Body of pancreas (tissue), 4 donors: ENCODE measurements at regions not wholly inside any gene's neighbourhood (a gene's known extent, or its start where the extent isn't known, plus 50 kb on each side); places are given as distances from the start of the nearest gene placed in this dataset.

Source experiments
- POLR2A ChIP-seq, 3 donors: fragments of 450-650 bp; IDR thresholded peaks; one replicate each; pipeline ENCODE4 v1.6.1; 2016; ENCODE audit warnings: antibody characterized with exemption in 3 of 3, mild to moderate bottlenecking in 2 of 3
- TF ChIP-seq, protein P1 (sequence below), 7 experiments: fragments of 450-650 bp in 4 of 7; fragments of 200-600 bp in 3 of 7; sonication (generic) in 3 of 7; IDR thresholded peaks; one replicate each; pipeline ENCODE4 v1.5.1; 2016 to 2019; ENCODE audit warnings: antibody characterized with exemption in 7 of 7

DNA sequence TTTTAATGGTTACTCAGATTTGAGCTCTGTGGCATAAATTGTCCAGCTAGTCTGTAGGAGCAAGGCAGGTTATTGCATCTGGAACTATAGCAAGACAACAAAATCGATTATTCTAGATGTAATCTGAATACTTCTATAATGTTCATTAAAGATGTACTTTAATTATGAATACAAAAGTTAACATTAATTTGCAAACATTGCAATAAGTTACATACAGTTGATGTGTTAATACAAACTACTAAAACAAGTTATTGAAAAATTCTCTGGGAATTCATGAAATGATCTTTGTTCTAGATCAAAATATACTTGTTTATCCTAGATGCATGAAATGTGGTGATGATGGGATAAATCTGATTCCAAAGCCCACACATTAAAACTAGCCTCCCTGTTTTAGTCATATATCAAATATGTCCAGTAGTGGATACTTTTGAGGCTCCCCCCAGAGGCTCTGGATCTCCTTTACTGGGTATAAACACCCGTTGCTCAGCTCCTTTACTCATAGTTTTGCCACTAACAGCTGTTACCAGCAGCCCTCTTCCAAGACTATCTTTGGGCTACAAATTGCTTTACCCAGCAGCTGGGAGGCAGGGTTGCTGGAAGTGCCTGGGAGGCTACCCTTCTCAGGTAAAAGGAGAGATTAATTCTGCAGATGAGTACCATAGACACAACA lies 78.1 kb downstream of the ARL4A start:
- TF ChIP-seq, protein P1, sequence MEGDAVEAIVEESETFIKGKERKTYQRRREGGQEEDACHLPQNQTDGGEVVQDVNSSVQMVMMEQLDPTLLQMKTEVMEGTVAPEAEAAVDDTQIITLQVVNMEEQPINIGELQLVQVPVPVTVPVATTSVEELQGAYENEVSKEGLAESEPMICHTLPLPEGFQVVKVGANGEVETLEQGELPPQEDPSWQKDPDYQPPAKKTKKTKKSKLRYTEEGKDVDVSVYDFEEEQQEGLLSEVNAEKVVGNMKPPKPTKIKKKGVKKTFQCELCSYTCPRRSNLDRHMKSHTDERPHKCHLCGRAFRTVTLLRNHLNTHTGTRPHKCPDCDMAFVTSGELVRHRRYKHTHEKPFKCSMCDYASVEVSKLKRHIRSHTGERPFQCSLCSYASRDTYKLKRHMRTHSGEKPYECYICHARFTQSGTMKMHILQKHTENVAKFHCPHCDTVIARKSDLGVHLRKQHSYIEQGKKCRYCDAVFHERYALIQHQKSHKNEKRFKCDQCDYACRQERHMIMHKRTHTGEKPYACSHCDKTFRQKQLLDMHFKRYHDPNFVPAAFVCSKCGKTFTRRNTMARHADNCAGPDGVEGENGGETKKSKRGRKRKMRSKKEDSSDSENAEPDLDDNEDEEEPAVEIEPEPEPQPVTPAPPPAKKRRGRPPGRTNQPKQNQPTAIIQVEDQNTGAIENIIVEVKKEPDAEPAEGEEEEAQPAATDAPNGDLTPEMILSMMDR (IDR thresholded peaks at IDR 0.05): no peak
- TF ChIP-seq POLR2A (IDR thresholded peaks at IDR 0.05): no peak
